ENCODE measurements at regions not wholly inside any gene's neighbourhood (a gene's known extent, or its start where the extent isn't known, plus 50 kb on each side); places are given as distances from the start of the nearest gene placed in this dataset.

- TF ChIP-seq, protein P1, sequence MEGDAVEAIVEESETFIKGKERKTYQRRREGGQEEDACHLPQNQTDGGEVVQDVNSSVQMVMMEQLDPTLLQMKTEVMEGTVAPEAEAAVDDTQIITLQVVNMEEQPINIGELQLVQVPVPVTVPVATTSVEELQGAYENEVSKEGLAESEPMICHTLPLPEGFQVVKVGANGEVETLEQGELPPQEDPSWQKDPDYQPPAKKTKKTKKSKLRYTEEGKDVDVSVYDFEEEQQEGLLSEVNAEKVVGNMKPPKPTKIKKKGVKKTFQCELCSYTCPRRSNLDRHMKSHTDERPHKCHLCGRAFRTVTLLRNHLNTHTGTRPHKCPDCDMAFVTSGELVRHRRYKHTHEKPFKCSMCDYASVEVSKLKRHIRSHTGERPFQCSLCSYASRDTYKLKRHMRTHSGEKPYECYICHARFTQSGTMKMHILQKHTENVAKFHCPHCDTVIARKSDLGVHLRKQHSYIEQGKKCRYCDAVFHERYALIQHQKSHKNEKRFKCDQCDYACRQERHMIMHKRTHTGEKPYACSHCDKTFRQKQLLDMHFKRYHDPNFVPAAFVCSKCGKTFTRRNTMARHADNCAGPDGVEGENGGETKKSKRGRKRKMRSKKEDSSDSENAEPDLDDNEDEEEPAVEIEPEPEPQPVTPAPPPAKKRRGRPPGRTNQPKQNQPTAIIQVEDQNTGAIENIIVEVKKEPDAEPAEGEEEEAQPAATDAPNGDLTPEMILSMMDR (IDR thresholded peaks at IDR 0.05; ENCODE audit: poor library complexity) = no peak
- TF ChIP-seq EZH2phosphoT487 (IDR thresholded peaks at IDR 0.05; ENCODE audit: low read depth, severe bottlenecking, unreplicated experiment) = no peak
- no peak for TF ChIP-seq EZH2 (IDR thresholded peaks at IDR 0.05; ENCODE audit: borderline replicate concordance)
Measured at GRCh38 chr4:147327322-147327721, 153.6 kb upstream of the EDNRA start.
